Endothelial cell (in vitro differentiated cells): ENCODE measurements at regions not wholly inside any gene's neighbourhood (a gene's known extent, or its start where the extent isn't known, plus 50 kb on each side); places are given as distances from the start of the nearest gene placed in this dataset.

Experiments
- DNase-seq: peaks from one replicate; pipeline ENCODE4 v3.0.0; 2021; ENCODE audit warnings: low spot score
- H3K27ac Mint-ChIP-seq: one replicate; pipeline ENCODE4 v1.8.0; 2021; ENCODE audit warnings: mixed read lengths, inconsistent platforms; ENCODE audit not compliant: unreplicated experiment
- H3K27me3 Mint-ChIP-seq: one replicate; pipeline ENCODE4 v1.8.0; 2021; ENCODE audit warnings: mild to moderate bottlenecking, moderate library complexity, mixed read lengths, inconsistent platforms; ENCODE audit not compliant: unreplicated experiment
- H3K36me3 Mint-ChIP-seq: one replicate; pipeline ENCODE4 v1.8.0; 2021; ENCODE audit warnings: mild to moderate bottlenecking, low read depth, mixed read lengths, inconsistent platforms; ENCODE audit not compliant: unreplicated experiment
- H3K4me1 Mint-ChIP-seq: one replicate; pipeline ENCODE4 v1.8.0; 2021; ENCODE audit warnings: mild to moderate bottlenecking, mixed read lengths, inconsistent platforms; ENCODE audit not compliant: unreplicated experiment
- H3K4me3 Mint-ChIP-seq: one replicate; pipeline ENCODE4 v1.8.0; 2021; ENCODE audit warnings: mild to moderate bottlenecking, mixed read lengths, inconsistent platforms; ENCODE audit not compliant: unreplicated experiment
- H3K9me3 Mint-ChIP-seq: one replicate; pipeline ENCODE4 v1.8.0; 2021; ENCODE audit warnings: mixed read lengths, inconsistent platforms; ENCODE audit not compliant: unreplicated experiment
- TF ChIP-seq, protein P1 (sequence below): fragments of 200-600 bp; sonication (generic); IDR thresholded peaks from one replicate; pipeline ENCODE4 v1.5.0; 2021; ENCODE audit warnings: antibody characterized with exemption; ENCODE audit not compliant: unreplicated experiment

- no peaks in the 10 kb centered on the region for H3K9me3 Mint-ChIP-seq
These were observed 530.2 kb upstream of the FAM174A start for GRCh38 chr5:100004969-100005368.

GRCh38 chr5:99998319-99998718, 536.9 kb upstream of the FAM174A start:
- Mint-ChIP-seq H3K9me3 (no peaks in the 10 kb centered on the region), H3K27ac (no peak overlapping the region), H3K27me3 (peaks cover 3% of the 10 kb centered on the region), H3K4me1 (no peaks in the 10 kb centered on the region), H3K36me3 (no peaks in the 10 kb centered on the region), H3K4me3 (no peak overlapping the region)
- DNase-seq: no peak
- TF ChIP-seq, protein P1, sequence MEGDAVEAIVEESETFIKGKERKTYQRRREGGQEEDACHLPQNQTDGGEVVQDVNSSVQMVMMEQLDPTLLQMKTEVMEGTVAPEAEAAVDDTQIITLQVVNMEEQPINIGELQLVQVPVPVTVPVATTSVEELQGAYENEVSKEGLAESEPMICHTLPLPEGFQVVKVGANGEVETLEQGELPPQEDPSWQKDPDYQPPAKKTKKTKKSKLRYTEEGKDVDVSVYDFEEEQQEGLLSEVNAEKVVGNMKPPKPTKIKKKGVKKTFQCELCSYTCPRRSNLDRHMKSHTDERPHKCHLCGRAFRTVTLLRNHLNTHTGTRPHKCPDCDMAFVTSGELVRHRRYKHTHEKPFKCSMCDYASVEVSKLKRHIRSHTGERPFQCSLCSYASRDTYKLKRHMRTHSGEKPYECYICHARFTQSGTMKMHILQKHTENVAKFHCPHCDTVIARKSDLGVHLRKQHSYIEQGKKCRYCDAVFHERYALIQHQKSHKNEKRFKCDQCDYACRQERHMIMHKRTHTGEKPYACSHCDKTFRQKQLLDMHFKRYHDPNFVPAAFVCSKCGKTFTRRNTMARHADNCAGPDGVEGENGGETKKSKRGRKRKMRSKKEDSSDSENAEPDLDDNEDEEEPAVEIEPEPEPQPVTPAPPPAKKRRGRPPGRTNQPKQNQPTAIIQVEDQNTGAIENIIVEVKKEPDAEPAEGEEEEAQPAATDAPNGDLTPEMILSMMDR: no peak

More at GRCh38 chr5:100004969-100005368, 530.2 kb upstream of the FAM174A start:
- H3K36me3 Mint-ChIP-seq: no peaks in the 10 kb centered on the region
- TF ChIP-seq, protein P1: no peak
- H3K27ac Mint-ChIP-seq: no peak overlapping the region
- H3K4me3 Mint-ChIP-seq: no peak overlapping the region
- peaks cover 3% of the 10 kb centered on the region for H3K27me3 Mint-ChIP-seq
- no peak for DNase-seq
- H3K4me1 Mint-ChIP-seq: no peaks in the 10 kb centered on the region

DNA sequence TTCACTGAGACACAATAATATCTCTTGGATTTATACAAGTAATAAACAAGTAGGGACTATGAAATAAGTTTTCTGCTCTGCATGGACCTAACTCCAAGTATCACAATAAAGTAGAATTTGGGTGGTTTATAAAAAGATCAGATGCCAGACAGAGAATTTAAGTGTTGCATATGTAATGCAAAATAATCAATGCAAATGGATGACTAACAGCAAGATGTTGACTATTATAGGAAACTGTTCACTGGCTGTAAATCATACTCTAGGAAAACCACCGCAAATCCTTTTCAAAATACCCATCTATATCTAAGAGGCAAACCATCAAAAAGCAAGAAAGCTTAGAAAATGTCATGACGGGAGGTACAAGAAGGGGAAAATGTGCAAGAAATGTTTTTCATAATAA, 539.8 kb upstream of the FAM174A start:
- H3K36me3 Mint-ChIP-seq: no peaks in the 10 kb centered on the region
- no peaks in the 10 kb centered on the region for H3K4me1 Mint-ChIP-seq
- H3K4me3 Mint-ChIP-seq: no peak overlapping the region
- no peak for DNase-seq
- TF ChIP-seq, protein P1: no peak
- no peaks in the 10 kb centered on the region for H3K27me3 Mint-ChIP-seq
- H3K27ac Mint-ChIP-seq: no peak overlapping the region
- no peaks in the 10 kb centered on the region for H3K9me3 Mint-ChIP-seq

DNA sequence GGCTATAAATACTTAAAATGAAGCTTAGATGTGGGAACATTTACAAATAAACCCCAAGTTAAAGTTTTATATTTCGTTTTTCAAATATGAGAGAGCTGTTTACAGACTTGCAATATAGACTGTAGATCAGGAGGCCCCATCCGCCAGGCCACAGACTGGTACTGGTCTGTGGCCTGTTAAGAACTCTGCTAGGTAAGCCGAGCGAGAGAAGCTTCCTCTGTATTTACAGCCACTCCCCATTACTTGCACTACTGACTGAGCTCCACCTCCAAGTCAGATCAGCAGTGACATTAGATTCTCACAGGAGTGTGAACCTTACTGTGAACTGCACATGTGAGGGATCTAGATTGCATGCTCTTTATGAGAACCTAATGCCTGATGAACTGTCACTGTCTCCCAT, 561.4 kb upstream of the FAM174A start:
- Mint-ChIP-seq H3K36me3 (no peaks in the 10 kb centered on the region), H3K9me3 (no peaks in the 10 kb centered on the region), H3K4me3 (no peak overlapping the region), H3K27ac (no peak overlapping the region), H3K27me3 (no peaks in the 10 kb centered on the region), H3K4me1 (no peaks in the 10 kb centered on the region)
- no peak for DNase-seq
- TF ChIP-seq, protein P1: no peak

DNA sequence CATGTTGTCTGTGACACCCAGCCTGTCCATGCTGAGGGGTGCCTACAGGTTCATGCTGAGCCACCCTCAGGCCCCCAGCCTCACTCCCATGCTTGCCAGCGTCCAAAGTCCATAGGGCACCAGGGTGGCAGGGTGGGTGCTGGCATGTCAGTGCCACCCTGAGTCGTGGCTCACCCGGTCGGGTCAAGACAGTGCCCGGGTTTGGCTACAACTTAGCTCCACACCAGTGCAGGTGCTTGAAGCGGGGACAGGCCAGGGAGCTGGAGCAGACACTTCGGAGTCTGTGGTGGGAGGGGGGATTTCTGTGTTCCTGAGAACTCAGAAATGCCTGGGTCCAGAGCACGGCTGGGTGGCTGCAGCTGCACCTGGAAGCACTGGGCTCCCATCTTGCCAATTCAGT, 579.2 kb upstream of the FAM174A start:
- Mint-ChIP-seq H3K27me3 (peaks cover 1% of the 10 kb centered on the region), H3K36me3 (no peaks in the 10 kb centered on the region), H3K4me3 (no peak overlapping the region), H3K27ac (no peak overlapping the region), H3K4me1 (no peaks in the 10 kb centered on the region), H3K9me3 (no peaks in the 10 kb centered on the region)
- TF ChIP-seq, protein P1: no peak
- DNase-seq: no peak
